ENCODE measurements at regions not wholly inside any gene's neighbourhood (a gene's known extent, or its start where the extent isn't known, plus 50 kb on each side); places are given as distances from the start of the nearest gene placed in this dataset.
"Not testable (repeated sequence)": the region's sequence is repeated elsewhere in the genome, so short reads cannot be mapped to it uniquely, and the experiment has no call there.

DNA sequence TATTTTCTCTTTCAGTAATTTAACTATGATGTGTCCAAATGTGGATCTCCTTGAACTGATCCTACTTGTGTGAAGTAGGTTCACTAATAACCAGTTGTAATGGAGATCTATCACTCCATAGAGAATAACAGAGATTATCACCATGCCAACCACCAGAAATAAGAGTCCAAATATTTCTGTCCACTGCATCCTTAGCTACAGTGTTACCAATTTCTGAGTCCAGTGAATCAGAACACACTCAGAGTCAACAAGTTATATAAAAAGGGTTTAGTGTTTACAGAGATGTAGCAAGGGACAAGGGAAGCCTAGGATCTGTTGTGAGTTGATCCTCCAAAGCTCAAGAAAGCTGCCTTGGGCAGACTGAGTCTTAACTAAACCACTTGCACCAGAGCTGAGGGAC, 882.8 kb downstream of the TBC1D32 start:
- H2BK5ac ChIP-seq (ENCODE audit: low read length) = no peak overlapping the region
- no peak overlapping the region for H3K56ac ChIP-seq (ENCODE audit: low read length)
- no peaks in the 10 kb centered on the region for H3K27me3 ChIP-seq (ENCODE audit: insufficient read depth, low read length, poor library complexity)
- H3K23ac ChIP-seq (ENCODE audit: low read length) = no peak overlapping the region
- no peak overlapping the region for H4K8ac ChIP-seq (ENCODE audit: low read depth, low read length)
- no peak overlapping the region for H4K5ac ChIP-seq (ENCODE audit: low read length)
- H3K4me3 ChIP-seq (ENCODE audit: low read length) = no peak overlapping the region
- no peak overlapping the region for H3K9ac ChIP-seq (ENCODE audit: low read length)
- H3K4ac ChIP-seq (ENCODE audit: low read depth, low read length) = no peak overlapping the region
- no peak overlapping the region for H2AK5ac ChIP-seq (ENCODE audit: low read length)
- H3K36me3 ChIP-seq (ENCODE audit: control insufficient read depth, insufficient read depth, low read length) = no peaks in the 10 kb centered on the region
- H3K27ac ChIP-seq (ENCODE audit: low read depth, low read length) = no peak overlapping the region
- H2BK120ac ChIP-seq (ENCODE audit: low read depth, low read length) = no peak overlapping the region
- H3K4me2 ChIP-seq (ENCODE audit: low read length) = no peak overlapping the region
- DNase-seq = no peak
- H3K79me2 ChIP-seq (ENCODE audit: control insufficient read depth, insufficient read depth, low read length) = no peaks in the 10 kb centered on the region
- no peaks in the 10 kb centered on the region for H3K79me1 ChIP-seq (ENCODE audit: low read length)
- no peak overlapping the region for H3K18ac ChIP-seq (ENCODE audit: low read length)
- no peak overlapping the region for H2BK15ac ChIP-seq (replicated peaks; ENCODE audit: low read depth)
- no peaks in the 10 kb centered on the region for H3K4me1 ChIP-seq (ENCODE audit: control insufficient read depth, low read depth, low read length)

DNA sequence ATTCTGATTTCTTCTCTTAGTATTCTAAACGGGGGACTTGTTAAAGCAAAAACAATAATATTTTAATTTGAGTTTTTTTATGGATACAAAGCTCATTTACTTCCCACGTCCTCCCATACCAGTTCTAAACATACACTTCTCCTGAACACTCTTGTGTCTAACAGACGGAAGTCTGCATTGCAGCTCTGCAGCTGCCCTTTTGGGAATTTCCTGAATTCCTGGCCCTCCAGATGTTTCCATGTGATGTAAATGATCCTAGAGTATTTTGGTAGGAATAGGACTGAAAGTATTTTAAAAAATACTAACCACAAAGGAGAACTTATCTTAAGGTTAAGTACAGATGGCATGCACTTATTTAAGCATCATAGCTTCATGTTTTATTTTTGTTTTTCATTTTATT, 886.7 kb downstream of the TBC1D32 start:
- no CpG with 5 or more reads among the region's 3 CpGs for WGBS (ENCODE audit: extremely low coverage, insufficient coverage, low lambda C conversion rate)
- no peak overlapping the region for H3K23ac ChIP-seq (ENCODE audit: low read length)
- no peak overlapping the region for H2BK15ac ChIP-seq (replicated peaks; ENCODE audit: low read depth)
- no peak overlapping the region for H3K4me2 ChIP-seq (ENCODE audit: low read length)
- H3K4me3 ChIP-seq (ENCODE audit: low read length) = no peak overlapping the region
- no peak overlapping the region for H4K5ac ChIP-seq (ENCODE audit: low read length)
- no peaks in the 10 kb centered on the region for H3K79me1 ChIP-seq (ENCODE audit: low read length)
- no peak overlapping the region for H2BK120ac ChIP-seq (ENCODE audit: low read depth, low read length)
- no peak overlapping the region for H2BK5ac ChIP-seq (ENCODE audit: low read length)
- no peak for DNase-seq
- H3K4ac ChIP-seq (ENCODE audit: low read depth, low read length) = no peak overlapping the region
- H3K56ac ChIP-seq (ENCODE audit: low read length) = no peak overlapping the region
- H3K4me1 ChIP-seq (ENCODE audit: control insufficient read depth, low read depth, low read length) = no peaks in the 10 kb centered on the region
- no peak overlapping the region for H4K8ac ChIP-seq (ENCODE audit: low read depth, low read length)
- no peaks in the 10 kb centered on the region for H3K36me3 ChIP-seq (ENCODE audit: control insufficient read depth, insufficient read depth, low read length)
- H3K18ac ChIP-seq (ENCODE audit: low read length) = no peak overlapping the region
- H3K79me2 ChIP-seq (ENCODE audit: control insufficient read depth, insufficient read depth, low read length) = no peaks in the 10 kb centered on the region
- no peak overlapping the region for H2AK5ac ChIP-seq (ENCODE audit: low read length)
- no peak overlapping the region for H3K9ac ChIP-seq (ENCODE audit: low read length)
- H3K27ac ChIP-seq (ENCODE audit: low read depth, low read length) = no peak overlapping the region
- no peaks in the 10 kb centered on the region for H3K27me3 ChIP-seq (ENCODE audit: insufficient read depth, low read length, poor library complexity)

- not testable (repeated sequence) for H3K18ac ChIP-seq (ENCODE audit: low read length); H2AK5ac ChIP-seq (ENCODE audit: low read length); H2BK15ac ChIP-seq (replicated peaks; ENCODE audit: low read depth); H3K9ac ChIP-seq (ENCODE audit: low read length); H3K27me3 ChIP-seq (ENCODE audit: insufficient read depth, low read length, poor library complexity); H3K56ac ChIP-seq (ENCODE audit: low read length); H3K36me3 ChIP-seq (ENCODE audit: control insufficient read depth, insufficient read depth, low read length); H3K4ac ChIP-seq (ENCODE audit: low read depth, low read length); H3K23ac ChIP-seq (ENCODE audit: low read length); H3K4me1 ChIP-seq (ENCODE audit: control insufficient read depth, low read depth, low read length); H3K79me2 ChIP-seq (ENCODE audit: control insufficient read depth, insufficient read depth, low read length); H3K4me3 ChIP-seq (ENCODE audit: low read length); H4K8ac ChIP-seq (ENCODE audit: low read depth, low read length); H3K27ac ChIP-seq (ENCODE audit: low read depth, low read length); H2BK5ac ChIP-seq (ENCODE audit: low read length); H4K5ac ChIP-seq (ENCODE audit: low read length); DNase-seq; H2BK120ac ChIP-seq (ENCODE audit: low read depth, low read length); H3K4me2 ChIP-seq (ENCODE audit: low read length); H3K79me1 ChIP-seq (ENCODE audit: low read length)
- no CpG with 5 or more reads among the region's 11 CpGs for WGBS (ENCODE audit: extremely low coverage, insufficient coverage, low lambda C conversion rate)
Measured at GRCh38 chr6:120432840-120433239, 901.4 kb downstream of the TBC1D32 start.

DNA sequence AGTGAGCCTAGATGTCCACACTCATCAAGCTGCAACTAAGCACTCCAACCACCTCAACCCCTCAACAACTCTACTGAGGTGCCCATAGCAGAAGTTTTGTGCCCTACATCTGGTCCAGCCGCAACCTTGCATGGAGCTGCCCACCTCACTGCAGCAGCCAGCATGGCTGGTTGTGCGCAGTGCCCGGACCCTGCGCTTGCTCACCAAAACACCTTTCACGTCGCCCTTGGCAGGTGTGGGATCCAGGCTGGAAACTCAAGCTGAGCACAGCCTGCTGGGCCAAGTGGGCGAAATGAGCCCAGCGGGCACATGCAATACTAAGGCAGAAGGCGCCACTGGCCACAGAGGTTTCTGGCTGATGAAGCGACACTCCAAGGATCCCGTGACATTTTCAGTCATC, 902.4 kb downstream of the TBC1D32 start:
- WGBS (ENCODE audit: extremely low coverage, insufficient coverage, low lambda C conversion rate) = no CpG with 5 or more reads among the region's 11 CpGs
- no peak overlapping the region for H3K4me2 ChIP-seq (ENCODE audit: low read length)
- H3K4ac ChIP-seq (ENCODE audit: low read depth, low read length) = no peak overlapping the region
- no peaks in the 10 kb centered on the region for H3K79me2 ChIP-seq (ENCODE audit: control insufficient read depth, insufficient read depth, low read length)
- no peak for DNase-seq
- H3K27me3 ChIP-seq (ENCODE audit: insufficient read depth, low read length, poor library complexity) = no peaks in the 10 kb centered on the region
- H3K27ac ChIP-seq (ENCODE audit: low read depth, low read length) = no peak overlapping the region
- no peak overlapping the region for H4K5ac ChIP-seq (ENCODE audit: low read length)
- H3K18ac ChIP-seq (ENCODE audit: low read length) = no peak overlapping the region
- no peaks in the 10 kb centered on the region for H3K4me1 ChIP-seq (ENCODE audit: control insufficient read depth, low read depth, low read length)
- no peak overlapping the region for H3K4me3 ChIP-seq (ENCODE audit: low read length)
- H2BK15ac ChIP-seq (replicated peaks; ENCODE audit: low read depth) = no peak overlapping the region
- no peak overlapping the region for H2BK120ac ChIP-seq (ENCODE audit: low read depth, low read length)
- H3K79me1 ChIP-seq (ENCODE audit: low read length) = no peaks in the 10 kb centered on the region
- H2AK5ac ChIP-seq (ENCODE audit: low read length) = no peak overlapping the region
- H3K9ac ChIP-seq (ENCODE audit: low read length) = no peak overlapping the region
- no peak overlapping the region for H3K23ac ChIP-seq (ENCODE audit: low read length)
- no peak overlapping the region for H3K56ac ChIP-seq (ENCODE audit: low read length)
- no peak overlapping the region for H2BK5ac ChIP-seq (ENCODE audit: low read length)
- no peaks in the 10 kb centered on the region for H3K36me3 ChIP-seq (ENCODE audit: control insufficient read depth, insufficient read depth, low read length)
- H4K8ac ChIP-seq (ENCODE audit: low read depth, low read length) = no peak overlapping the region

DNA sequence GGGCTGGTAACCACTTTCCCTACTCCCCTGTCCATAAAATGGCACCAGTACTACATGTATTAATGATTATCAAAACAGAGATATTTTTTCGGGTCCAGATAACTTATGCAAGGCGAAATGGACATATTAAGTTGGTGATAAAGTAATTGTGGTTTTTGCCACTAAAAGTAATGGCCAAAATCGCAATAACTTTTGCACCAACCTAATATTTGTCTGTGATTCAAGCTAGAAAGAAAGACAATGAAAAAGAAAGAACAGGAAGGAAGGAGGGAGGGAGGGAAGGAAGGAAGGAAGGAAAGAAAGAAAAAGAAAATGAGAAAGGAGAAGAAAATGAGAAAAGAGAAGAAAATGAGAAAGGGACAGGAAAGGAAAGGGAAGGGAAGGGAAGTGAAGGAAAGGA, 922.9 kb downstream of the TBC1D32 start:
- H3K18ac ChIP-seq (ENCODE audit: low read length) = no peak overlapping the region
- H4K5ac ChIP-seq (ENCODE audit: low read length) = no peak overlapping the region
- no peak overlapping the region for H3K9ac ChIP-seq (ENCODE audit: low read length)
- no peak overlapping the region for H3K27ac ChIP-seq (ENCODE audit: low read depth, low read length)
- no peak overlapping the region for H3K56ac ChIP-seq (ENCODE audit: low read length)
- no peak overlapping the region for H2AK5ac ChIP-seq (ENCODE audit: low read length)
- H3K27me3 ChIP-seq (ENCODE audit: insufficient read depth, low read length, poor library complexity) = no peaks in the 10 kb centered on the region
- H4K8ac ChIP-seq (ENCODE audit: low read depth, low read length) = no peak overlapping the region
- H3K79me2 ChIP-seq (ENCODE audit: control insufficient read depth, insufficient read depth, low read length) = no peaks in the 10 kb centered on the region
- no peaks in the 10 kb centered on the region for H3K79me1 ChIP-seq (ENCODE audit: low read length)
- no peak overlapping the region for H3K4me2 ChIP-seq (ENCODE audit: low read length)
- no peaks in the 10 kb centered on the region for H3K36me3 ChIP-seq (ENCODE audit: control insufficient read depth, insufficient read depth, low read length)
- H3K4me3 ChIP-seq (ENCODE audit: low read length) = no peak overlapping the region
- H2BK120ac ChIP-seq (ENCODE audit: low read depth, low read length) = no peak overlapping the region
- WGBS (ENCODE audit: extremely low coverage, insufficient coverage, low lambda C conversion rate) = no CpG with 5 or more reads among the region's 3 CpGs
- no peak overlapping the region for H3K4ac ChIP-seq (ENCODE audit: low read depth, low read length)
- no peak for DNase-seq
- no peak overlapping the region for H2BK15ac ChIP-seq (replicated peaks; ENCODE audit: low read depth)
- H3K23ac ChIP-seq (ENCODE audit: low read length) = no peak overlapping the region
- H3K4me1 ChIP-seq (ENCODE audit: control insufficient read depth, low read depth, low read length) = no peaks in the 10 kb centered on the region
- no peak overlapping the region for H2BK5ac ChIP-seq (ENCODE audit: low read length)

DNA sequence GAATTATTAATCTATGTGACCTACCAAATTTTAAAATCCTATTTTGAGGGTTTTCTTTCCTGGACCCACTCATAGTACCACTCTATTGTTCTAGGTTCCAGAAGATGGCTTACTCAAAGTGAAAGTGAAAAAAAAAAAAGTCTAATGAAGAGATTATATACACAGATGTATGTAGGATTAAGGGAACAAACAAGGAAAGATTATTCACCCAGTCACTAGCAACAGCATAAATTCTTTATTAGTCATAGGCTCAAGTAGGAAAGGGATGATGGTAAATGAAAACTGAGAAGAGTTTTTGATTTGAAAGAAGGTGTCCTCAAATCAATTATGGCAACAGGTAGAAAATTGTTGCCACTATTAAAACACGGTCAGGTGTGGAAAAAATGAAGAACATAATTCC, 923.7 kb downstream of the TBC1D32 start:
- Histone ChIP-seq H2AK5ac (ENCODE audit: low read length) (no peak overlapping the region), H3K9ac (ENCODE audit: low read length) (no peak overlapping the region), H3K4me1 (ENCODE audit: control insufficient read depth, low read depth, low read length) (no peaks in the 10 kb centered on the region), H3K18ac (ENCODE audit: low read length) (no peak overlapping the region), H2BK120ac (ENCODE audit: low read depth, low read length) (no peak overlapping the region), H2BK5ac (ENCODE audit: low read length) (no peak overlapping the region), H2BK15ac (replicated peaks; ENCODE audit: low read depth) (no peak overlapping the region), H3K4me3 (ENCODE audit: low read length) (no peak overlapping the region), H4K8ac (ENCODE audit: low read depth, low read length) (no peak overlapping the region), H4K5ac (ENCODE audit: low read length) (no peak overlapping the region), H3K4me2 (ENCODE audit: low read length) (no peak overlapping the region), H3K27me3 (ENCODE audit: insufficient read depth, low read length, poor library complexity) (no peaks in the 10 kb centered on the region), H3K56ac (ENCODE audit: low read length) (no peak overlapping the region), H3K79me2 (ENCODE audit: control insufficient read depth, insufficient read depth, low read length) (no peaks in the 10 kb centered on the region), H3K27ac (ENCODE audit: low read depth, low read length) (no peak overlapping the region), H3K23ac (ENCODE audit: low read length) (no peak overlapping the region), H3K79me1 (ENCODE audit: low read length) (no peaks in the 10 kb centered on the region), H3K36me3 (ENCODE audit: control insufficient read depth, insufficient read depth, low read length) (no peaks in the 10 kb centered on the region), H3K4ac (ENCODE audit: low read depth, low read length) (no peak overlapping the region)
- no peak for DNase-seq
- WGBS (ENCODE audit: extremely low coverage, insufficient coverage, low lambda C conversion rate) = no CpG with 5 or more reads among the region's 1 CpG

Measured in mesendoderm (in vitro differentiated cells).